ENCODE measurements at regions not wholly inside any gene's neighbourhood (a gene's known extent, or its start where the extent isn't known, plus 50 kb on each side); places are given as distances from the start of the nearest gene placed in this dataset.

- in situ Hi-C loops (cut with HindIII; ENCODE audit: low pct_unique_long_range_greater_than_20kb, low sequenced_read_pairs), result no loop called here
- TF ChIP-seq JUND (IDR thresholded peaks at IDR 0.05; ENCODE audit: low read depth), result no peak
- no peak for DNase-seq (ENCODE audit: low read depth in 1 of 2, low spot score in 1 of 2)
Measured at GRCh38 chr1:55387145-55387544, 172.0 kb upstream of the USP24 start.

GRCh38 chr1:55386456-55386855 is 171.3 kb upstream of the USP24 start:
- TF ChIP-seq JUND (IDR thresholded peaks at IDR 0.05; ENCODE audit: low read depth), result no peak
- in situ Hi-C loops (cut with HindIII; ENCODE audit: low pct_unique_long_range_greater_than_20kb, low sequenced_read_pairs), result no loop called here
- no peak for DNase-seq (ENCODE audit: low read depth in 1 of 2, low spot score in 1 of 2)

- in situ Hi-C loops (cut with HindIII; ENCODE audit: low pct_unique_long_range_greater_than_20kb, low sequenced_read_pairs), result no loop called here
- DNase-seq (ENCODE audit: low read depth in 1 of 2, low spot score in 1 of 2), result no peak
- TF ChIP-seq JUND (IDR thresholded peaks at IDR 0.05; ENCODE audit: low read depth), result no peak
Measured at GRCh38 chr1:55385402-55386018, 170.3 kb upstream of the USP24 start.

GRCh38 chr1:55384637-55385036 is 169.5 kb upstream of the USP24 start:
- no peak for DNase-seq (ENCODE audit: low read depth in 1 of 2, low spot score in 1 of 2)
- no peak for TF ChIP-seq JUND (IDR thresholded peaks at IDR 0.05; ENCODE audit: low read depth)
- in situ Hi-C loops (cut with HindIII; ENCODE audit: low pct_unique_long_range_greater_than_20kb, low sequenced_read_pairs), result no loop called here

- TF ChIP-seq JUND (IDR thresholded peaks at IDR 0.05; ENCODE audit: low read depth), result no peak
- DNase-seq (ENCODE audit: low read depth in 1 of 2, low spot score in 1 of 2), result no peak
- in situ Hi-C loops (cut with HindIII; ENCODE audit: low pct_unique_long_range_greater_than_20kb, low sequenced_read_pairs), result no loop called here
Measured at GRCh38 chr1:55382806-55383305, 167.7 kb upstream of the USP24 start.

GRCh38 chr1:55381983-55382382 is 166.8 kb upstream of the USP24 start:
- in situ Hi-C loops (cut with HindIII; ENCODE audit: low pct_unique_long_range_greater_than_20kb, low sequenced_read_pairs), result no loop called here
- TF ChIP-seq JUND (IDR thresholded peaks at IDR 0.05; ENCODE audit: low read depth), result no peak
- DNase-seq (ENCODE audit: low read depth in 1 of 2, low spot score in 1 of 2), result no peak

GRCh38 chr1:55381491-55381890 is 166.3 kb upstream of the USP24 start:
- in situ Hi-C loops (cut with HindIII; ENCODE audit: low pct_unique_long_range_greater_than_20kb, low sequenced_read_pairs), result no loop called here
- no peak for DNase-seq (ENCODE audit: low read depth in 1 of 2, low spot score in 1 of 2)
- no peak for TF ChIP-seq JUND (IDR thresholded peaks at IDR 0.05; ENCODE audit: low read depth)

- in situ Hi-C loops (cut with HindIII; ENCODE audit: low pct_unique_long_range_greater_than_20kb, low sequenced_read_pairs), result no loop called here
- TF ChIP-seq JUND (IDR thresholded peaks at IDR 0.05; ENCODE audit: low read depth), result no peak
- no peak for DNase-seq (ENCODE audit: low read depth in 1 of 2, low spot score in 1 of 2)
Measured at GRCh38 chr1:55380355-55380970, 165.3 kb upstream of the USP24 start.

GRCh38 chr1:55378582-55378981 is 163.4 kb upstream of the USP24 start:
- TF ChIP-seq JUND (IDR thresholded peaks at IDR 0.05; ENCODE audit: low read depth), result no peak
- in situ Hi-C loops (cut with HindIII; ENCODE audit: low pct_unique_long_range_greater_than_20kb, low sequenced_read_pairs), result no loop called here
- DNase-seq (ENCODE audit: low read depth in 1 of 2, low spot score in 1 of 2), result peak in 1 of 2 experiments; percentile 15

GRCh38 chr1:55376897-55377296 is 161.7 kb upstream of the USP24 start:
- TF ChIP-seq JUND (IDR thresholded peaks at IDR 0.05; ENCODE audit: low read depth), result no peak
- no peak for DNase-seq (ENCODE audit: low read depth in 1 of 2, low spot score in 1 of 2)
- in situ Hi-C loops (cut with HindIII; ENCODE audit: low pct_unique_long_range_greater_than_20kb, low sequenced_read_pairs), result no loop called here

- TF ChIP-seq JUND (IDR thresholded peaks at IDR 0.05; ENCODE audit: low read depth), result no peak
- DNase-seq (ENCODE audit: low read depth in 1 of 2, low spot score in 1 of 2), result peak in 1 of 2 experiments; percentile 46
- in situ Hi-C loops (cut with HindIII; ENCODE audit: low pct_unique_long_range_greater_than_20kb, low sequenced_read_pairs), result no loop called here
Measured at GRCh38 chr1:55375617-55376258, 160.6 kb upstream of the USP24 start.

- in situ Hi-C loops (cut with HindIII; ENCODE audit: low pct_unique_long_range_greater_than_20kb, low sequenced_read_pairs), result no loop called here
- TF ChIP-seq JUND (IDR thresholded peaks at IDR 0.05; ENCODE audit: low read depth), result no peak
- DNase-seq (ENCODE audit: low read depth in 1 of 2, low spot score in 1 of 2), result no peak
Measured at GRCh38 chr1:55374801-55375616, 159.8 kb upstream of the USP24 start.
